Hypothalamus (tissue), 51 donors: ENCODE measurements at regions not wholly inside any gene's neighbourhood (a gene's known extent, or its start where the extent isn't known, plus 50 kb on each side); places are given as distances from the start of the nearest gene placed in this dataset.

Experiments used
- DNase-seq, 51 donors: peaks; one replicate each; lab custom pipeline; 2025; lab: John Stamatoyannopoulos, UW

DNA sequence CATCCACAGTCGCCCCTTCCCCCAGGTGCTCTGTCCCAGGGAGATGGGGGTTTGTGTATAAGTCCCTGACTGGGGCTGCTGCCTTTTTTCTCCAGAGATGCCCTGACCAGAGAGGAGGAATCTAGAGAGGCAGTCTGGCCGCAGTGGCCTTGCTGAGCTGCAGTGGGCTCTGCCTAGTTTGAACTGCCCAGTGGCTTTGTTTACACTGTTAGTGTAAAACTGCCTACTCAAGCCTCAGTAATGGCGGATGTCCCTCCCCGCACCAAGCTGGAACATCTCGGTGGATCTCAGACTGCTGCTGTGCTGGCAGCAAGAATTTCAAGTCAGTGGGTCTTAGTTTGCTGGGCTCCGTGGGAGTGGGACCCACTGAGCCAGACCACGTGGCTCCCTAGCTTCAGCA lies 102.6 kb upstream of the GIMD1 start:
- no peak for DNase-seq

DNA sequence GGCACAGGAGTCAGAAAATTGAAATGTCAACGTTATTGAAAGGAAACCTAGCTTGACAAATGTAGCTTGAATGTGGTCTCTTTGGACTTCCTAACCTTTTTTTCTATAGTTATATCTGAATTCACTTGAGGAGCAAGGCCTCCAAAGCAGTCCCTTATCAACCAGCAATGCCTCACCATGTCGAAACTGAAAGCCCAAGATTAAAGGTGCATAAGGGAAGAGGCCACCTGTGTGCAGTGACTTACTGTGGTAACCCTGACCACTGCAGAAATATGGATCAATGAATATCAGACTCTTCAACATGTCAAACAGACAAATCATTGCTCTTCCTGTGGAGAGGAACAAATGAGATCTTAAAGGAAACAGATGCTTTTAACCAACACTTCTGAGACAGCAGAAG lies 95.0 kb upstream of the GIMD1 start:
- no peak for DNase-seq

DNA sequence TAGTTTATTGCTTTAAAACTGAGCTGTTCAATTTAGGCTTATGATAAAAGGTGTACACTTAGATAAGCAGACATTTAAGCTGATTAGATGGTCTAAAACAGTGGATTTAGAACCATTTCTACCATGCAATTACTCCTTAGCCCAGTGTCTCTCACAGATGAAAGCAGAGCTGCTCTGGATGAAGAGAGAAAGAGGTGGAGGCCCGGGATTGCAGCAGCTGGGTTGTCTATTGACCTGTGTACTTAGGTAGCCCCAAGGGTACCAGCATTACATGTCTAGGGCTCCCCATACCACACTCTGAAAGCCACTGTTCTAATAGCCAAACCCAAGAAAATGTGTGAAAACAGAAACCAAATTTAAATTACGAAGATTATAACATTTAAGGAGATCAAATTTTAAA lies 86.0 kb upstream of the GIMD1 start:
- no peak for DNase-seq

DNA sequence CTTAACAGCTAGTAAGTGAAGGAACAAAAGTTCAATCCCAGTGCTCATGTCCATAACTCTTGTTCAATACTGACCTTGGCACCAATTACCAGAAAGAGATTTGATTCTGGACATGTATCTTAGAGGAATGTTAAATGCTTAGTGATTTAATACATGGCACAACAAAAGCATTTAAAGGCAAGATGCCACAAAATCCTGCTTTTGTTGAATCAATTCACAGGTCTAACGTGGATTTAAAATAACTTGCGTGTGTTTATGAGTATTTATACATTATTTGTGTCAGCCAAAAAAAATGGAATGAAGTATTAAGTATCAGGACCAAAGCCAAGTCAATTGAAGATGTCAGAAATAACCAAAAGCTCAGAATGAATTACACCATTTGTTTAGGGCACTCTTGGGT lies 85.4 kb upstream of the GIMD1 start:
- DNase-seq: no peak

DNA sequence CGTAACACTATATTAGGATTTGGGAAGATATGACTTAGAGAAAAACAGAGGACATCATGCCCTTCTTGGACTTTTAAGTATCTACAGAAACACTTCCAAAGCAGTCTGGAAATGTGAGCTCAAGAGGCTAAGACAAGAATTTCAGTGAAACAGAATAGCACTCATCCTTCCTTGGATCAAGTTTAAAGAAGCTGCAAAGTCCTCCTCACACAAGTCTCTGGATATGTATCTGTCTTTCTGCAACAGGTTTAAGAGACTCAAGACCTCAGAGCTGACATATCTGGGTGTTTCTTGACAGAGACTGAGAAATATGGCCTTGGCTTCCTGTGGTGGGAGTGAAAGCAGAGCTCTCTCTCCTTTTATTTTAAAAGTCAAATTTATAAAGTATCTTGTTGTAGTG lies 82.5 kb upstream of the GIMD1 start:
- no peak for DNase-seq

DNA sequence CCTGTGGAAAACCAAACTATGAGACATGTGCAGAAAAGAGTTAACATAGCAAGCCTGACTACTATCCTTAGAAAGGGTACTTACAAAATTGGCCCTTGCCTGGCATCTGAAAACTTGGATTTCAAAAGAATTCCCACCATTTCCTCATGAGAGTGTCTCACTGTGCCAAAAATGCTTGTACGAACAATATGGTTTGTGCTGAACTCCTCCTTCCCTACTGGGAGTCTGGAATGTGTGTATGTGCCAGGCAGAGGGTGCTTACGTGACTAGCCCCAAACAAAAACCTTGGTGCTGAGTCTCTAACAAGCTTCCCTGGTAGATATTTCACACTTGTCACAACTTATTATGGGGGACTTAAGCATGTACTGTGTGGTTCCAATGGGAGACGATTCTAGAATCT lies 81.7 kb upstream of the GIMD1 start:
- DNase-seq: no peak

DNA sequence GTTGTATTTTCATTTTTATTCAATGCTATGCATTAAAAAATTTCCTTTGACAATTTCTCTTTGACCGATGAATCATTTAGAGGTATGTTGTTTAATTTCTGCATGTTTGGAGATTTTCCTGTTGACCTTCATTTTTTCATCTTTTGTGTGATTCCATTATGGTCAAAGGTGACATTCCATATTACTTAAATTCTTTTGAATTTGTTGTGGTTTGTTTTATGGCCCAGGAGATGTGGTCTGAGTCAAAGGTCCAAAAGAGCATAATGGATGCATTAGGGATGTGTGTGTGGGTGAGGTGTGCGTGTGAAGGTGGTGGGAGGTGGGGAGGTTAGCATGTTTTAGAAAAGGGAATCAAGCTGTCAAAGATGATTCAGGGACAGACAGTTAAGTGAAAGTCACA lies 76.0 kb upstream of the GIMD1 start:
- no peak for DNase-seq

DNA sequence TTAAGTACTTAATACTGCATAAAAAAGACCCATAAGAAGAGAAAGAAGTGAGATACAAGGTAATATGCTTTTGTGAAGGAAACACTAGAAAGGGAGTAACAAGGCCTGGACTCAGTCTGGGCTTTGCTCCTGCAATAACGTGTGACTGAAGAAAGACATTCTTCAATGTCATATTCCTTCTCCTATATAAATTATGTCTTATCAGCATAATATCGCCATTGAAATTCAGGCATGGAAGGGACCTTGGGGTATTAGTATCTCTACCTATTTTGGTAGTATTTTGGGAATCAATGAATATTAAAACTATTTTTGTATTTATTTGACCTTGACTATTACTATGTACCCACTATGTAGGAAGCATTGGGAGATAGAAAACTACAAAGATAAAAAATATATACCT lies 62.2 kb upstream of the GIMD1 start:
- no peak for DNase-seq

DNA sequence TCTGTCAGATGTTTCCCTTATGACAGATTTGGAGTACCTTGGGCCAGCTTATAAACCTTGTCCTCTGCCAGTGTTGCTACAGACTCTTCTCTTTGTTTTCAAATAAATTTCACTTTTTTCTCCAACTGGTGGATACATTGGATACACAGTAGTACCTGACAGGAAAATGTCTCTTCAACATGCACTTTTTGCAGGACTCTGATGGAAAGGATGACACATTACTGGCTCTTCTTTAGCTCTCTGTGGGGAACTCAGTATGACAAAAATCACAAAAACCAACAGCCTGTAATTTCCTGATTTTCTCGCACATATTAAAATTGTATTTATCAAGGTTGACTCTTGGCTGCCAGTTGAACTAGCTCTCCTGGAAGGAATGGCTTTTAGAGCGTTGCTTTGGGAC lies 61.3 kb upstream of the GIMD1 start:
- no peak for DNase-seq

DNA sequence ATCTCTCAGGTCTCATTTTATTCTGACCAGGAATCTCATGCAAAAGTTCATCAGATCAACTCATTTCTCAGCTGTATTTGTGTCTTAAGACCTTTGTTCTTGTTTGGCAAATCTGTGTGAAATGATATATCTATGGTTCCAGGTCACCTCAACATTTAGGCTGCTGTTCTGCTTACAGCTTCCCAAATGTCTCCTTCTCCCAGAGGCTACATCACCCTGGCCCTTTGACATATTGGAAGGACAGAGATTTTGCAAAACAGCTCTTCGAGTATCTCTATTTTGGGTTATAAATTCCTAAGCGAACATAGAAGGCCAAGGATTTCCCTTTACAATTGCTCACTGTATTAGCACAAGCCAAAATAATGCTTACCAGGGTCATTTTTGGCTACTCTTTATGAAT lies 57.5 kb upstream of the GIMD1 start:
- DNase-seq: no peak

DNA sequence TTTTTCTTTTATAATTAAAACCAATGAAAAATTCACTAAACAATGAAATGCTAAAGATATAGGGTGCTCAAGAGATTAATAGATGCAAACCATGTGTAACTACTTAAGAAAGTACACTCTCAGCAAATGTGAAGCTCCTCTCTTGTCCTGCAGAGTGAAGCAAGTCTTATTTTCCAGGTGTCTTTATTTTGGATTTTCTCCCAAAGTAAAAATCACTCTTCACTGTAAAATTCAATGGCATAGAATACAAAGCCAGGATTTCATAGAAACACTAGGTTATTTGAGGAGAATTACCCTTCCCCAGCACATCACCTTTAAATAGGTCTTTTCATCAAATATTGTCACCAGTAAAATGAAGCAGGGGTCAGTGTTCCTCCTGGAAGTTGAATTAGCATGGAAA lies 57.0 kb upstream of the GIMD1 start:
- no peak for DNase-seq

DNA sequence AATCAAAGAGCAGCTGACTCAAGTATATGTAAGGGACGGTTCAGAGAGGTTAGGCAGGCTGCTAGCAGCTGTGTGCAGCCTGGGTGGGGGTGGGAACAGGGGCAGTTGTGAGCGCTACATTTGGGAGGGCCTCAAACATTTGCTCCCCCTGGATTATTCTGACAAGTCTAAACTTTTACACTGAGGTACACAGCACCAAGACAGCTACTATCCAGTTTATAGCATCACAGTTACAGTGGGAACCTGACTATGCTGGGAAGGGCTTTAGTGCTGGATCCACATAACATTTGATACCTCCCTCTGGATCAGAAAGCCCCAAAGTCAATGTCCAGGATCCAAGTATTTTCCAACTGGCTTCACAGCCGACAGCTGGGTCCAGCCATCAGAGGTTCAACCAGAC lies 55.8 kb upstream of the GIMD1 start:
- DNase-seq: no peak

DNA sequence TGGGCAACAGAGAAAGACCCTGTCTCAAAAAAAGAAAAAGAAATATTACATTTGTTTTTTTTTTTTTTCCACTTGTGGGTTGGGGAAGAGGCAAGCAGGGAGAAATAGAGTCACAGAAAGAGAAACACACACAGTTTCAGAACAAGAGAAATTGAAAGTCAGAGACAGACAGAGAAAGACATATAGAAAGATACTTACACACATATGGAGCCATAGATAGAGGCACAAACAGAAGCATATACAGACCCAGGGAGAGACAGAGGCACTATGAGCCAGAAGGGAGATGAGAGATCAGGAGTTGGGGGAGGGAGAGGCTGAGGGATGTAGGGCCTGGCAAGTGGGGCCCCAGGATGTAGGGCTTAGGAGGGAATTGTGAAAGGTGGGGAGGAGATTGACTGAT lies 55.2 kb upstream of the GIMD1 start:
- DNase-seq: no peak

DNA sequence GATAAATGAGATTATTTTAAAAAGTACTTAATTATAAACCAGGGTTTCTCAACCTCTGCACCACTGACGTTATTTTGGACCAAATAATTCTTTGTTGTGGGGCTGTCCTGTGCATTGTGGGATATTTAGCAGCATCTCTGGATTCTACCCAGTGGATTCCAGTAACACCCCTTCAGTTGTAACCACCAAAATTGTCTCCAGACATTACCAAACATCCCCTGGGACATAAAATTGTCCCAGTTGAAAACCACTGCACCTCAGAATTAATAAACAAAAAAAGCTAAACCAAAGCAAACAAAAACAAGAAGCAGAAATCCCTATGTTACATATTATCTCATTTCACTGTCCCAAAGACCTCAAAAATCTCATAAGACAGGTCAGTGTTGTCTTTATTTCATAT lies 54.2 kb upstream of the GIMD1 start:
- no peak for DNase-seq

DNA sequence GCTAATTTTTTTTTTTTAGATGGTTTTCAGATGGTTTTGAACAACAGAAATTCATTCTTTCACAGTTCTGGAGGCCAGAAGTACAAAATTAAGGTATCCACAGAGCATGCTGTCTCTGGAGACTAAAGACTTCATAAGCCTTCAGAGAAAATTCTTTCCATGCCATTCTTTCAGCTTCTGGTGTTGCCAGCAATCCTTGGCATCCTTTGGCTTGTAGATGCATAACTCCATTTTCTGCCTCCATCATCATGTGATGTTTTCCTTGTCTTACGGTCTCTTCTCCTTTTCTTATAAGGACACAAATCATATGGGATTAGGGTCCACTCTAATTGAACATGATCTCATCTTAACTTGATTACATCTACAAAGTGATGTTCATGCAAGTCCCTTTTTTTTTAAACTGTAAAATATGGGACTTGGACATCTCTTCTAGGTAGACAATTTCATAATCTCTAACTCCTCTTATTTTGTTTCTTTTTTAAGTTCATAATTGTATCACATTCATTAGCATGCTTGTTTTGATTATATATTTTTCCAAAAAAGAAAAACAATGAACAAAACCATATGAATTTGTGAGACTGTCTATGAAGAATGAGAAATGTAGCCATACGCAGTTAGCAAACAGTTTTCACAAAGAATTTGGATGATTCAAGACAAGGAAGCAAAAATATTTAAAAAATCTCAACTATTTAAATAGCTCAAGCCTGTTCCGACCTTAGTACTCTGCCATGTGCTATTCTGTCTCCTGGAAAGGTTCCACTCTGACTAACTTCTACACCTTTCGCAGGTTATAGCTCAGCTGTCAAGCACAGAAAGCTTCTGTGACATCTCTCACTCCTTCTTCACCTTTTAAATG lies 53.1 kb upstream of the GIMD1 start:
- DNase-seq: no peak

DNA sequence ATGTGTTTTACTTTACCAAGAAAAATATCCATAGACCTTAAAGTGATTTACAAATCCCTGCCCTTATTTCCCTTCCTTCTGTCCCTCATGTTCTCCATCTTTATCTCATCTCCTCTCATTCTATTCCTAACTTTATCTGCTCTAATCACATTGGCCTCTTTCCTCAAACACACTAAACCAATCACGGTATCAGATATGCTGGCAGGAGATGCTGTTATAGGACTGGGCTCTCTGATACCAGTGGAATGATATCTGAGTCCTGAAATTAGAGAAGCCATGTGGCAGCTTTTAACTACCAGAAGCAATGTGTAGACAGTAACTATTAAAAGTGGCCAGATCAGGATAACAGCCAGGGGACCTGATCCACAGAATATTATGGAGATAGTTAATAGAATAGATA lies 49.9 kb upstream of the GIMD1 start:
- no peak for DNase-seq
